H1 (cell line): ENCODE measurements at regions not wholly inside any gene's neighbourhood (a gene's known extent, or its start where the extent isn't known, plus 50 kb on each side); places are given as distances from the start of the nearest gene placed in this dataset.
A peak's percentile ranks its signal among the peaks of the same experiment; 100 is the strongest.

ENCODE experiments used
- CTCF ChIA-PET: fragments of 300-600 bp; sonication (Branson Sonifier 250); formaldehyde crosslinking; loops from one replicate; lab custom pipeline; 2021; ENCODE audit not compliant: partially characterized antibody; lab: Charles Lee
- POLR2A ChIA-PET: fragments of 300-600 bp; sonication (Branson Sonifier 250); formaldehyde crosslinking; loops from one replicate; lab custom pipeline; 2021; ENCODE audit warnings: inconsistent platforms; ENCODE audit not compliant: partially characterized antibody; lab: Charles Lee
- DNase-seq, 2 experiments: peaks; one replicate each; pipeline versions ENCODE4 v3.0.0 to v3.0.0-alpha.2; 2010 to 2022; ENCODE audit warnings: low spot score in 2 of 2, low read depth in 1 of 2, mixed read lengths in 1 of 2
- FAIRE-seq: peaks from 2 replicates; lab custom pipeline; 2011; peaks lifted over from hg19 to GRCh38; lab: Jason Lieb, UNC
- H2AFZ ChIP-seq: 2 replicates; pipeline ENCODE4 v1.8.1; 2012; ENCODE audit warnings: low read length, inconsistent platforms
- H2AK5ac ChIP-seq: 2 replicates; pipeline ENCODE4 v1.6.1; 2013; ENCODE audit warnings: low read depth, low read length
- H2BK120ac ChIP-seq: replicated peaks from 2 replicates; pipeline ENCODE3; 2013; ENCODE audit warnings: low read depth, low read length, inconsistent platforms
- H2BK12ac ChIP-seq: 2 replicates; pipeline ENCODE4 v1.6.1; 2013; ENCODE audit warnings: low read depth, low read length
- H2BK15ac ChIP-seq: 2 replicates; pipeline ENCODE4 v1.6.1; 2013; ENCODE audit warnings: low read length
- H2BK20ac ChIP-seq: 2 replicates; pipeline ENCODE4 v1.6.1; 2013; ENCODE audit warnings: low read length
- H2BK5ac ChIP-seq: 2 replicates; pipeline ENCODE4 v1.6.1; 2013; ENCODE audit warnings: low read depth, low read length
- H3K14ac ChIP-seq: 2 replicates; pipeline ENCODE4 v1.6.1; 2013; ENCODE audit warnings: inconsistent platforms; ENCODE audit not compliant: insufficient read length
- H3K18ac ChIP-seq: 2 replicates; pipeline ENCODE4 v1.6.1; 2013; ENCODE audit warnings: low read length; ENCODE audit errors: extremely low read depth
- H3K23ac ChIP-seq: 2 replicates; pipeline ENCODE4 v1.6.1; 2013; ENCODE audit warnings: inconsistent platforms; ENCODE audit not compliant: insufficient read length
- H3K23me2 ChIP-seq: 2 replicates; pipeline ENCODE4 v1.6.1; 2013; ENCODE audit warnings: low read depth, low read length
- H3K27ac ChIP-seq: 2 replicates; pipeline ENCODE4 v1.6.1; 2011; ENCODE audit warnings: low read depth, low read length, inconsistent platforms
- H3K27me3 ChIP-seq, 4 experiments: replicated peaks in 1 of 4; 1 replicate in 1 of 4; 2 replicates in 3 of 4; pipeline versions ENCODE4 v1.6.1 to v1.8.1; 2011 to 2013; ENCODE audit warnings: low read length in 3 of 4, mild to moderate bottlenecking in 3 of 4, inconsistent platforms in 2 of 4, mixed read lengths in 2 of 4, moderate library complexity in 1 of 4; ENCODE audit not compliant: control insufficient read depth in 3 of 4, insufficient read depth in 3 of 4; ENCODE audit errors: extremely low read depth in 1 of 4
- H3K36me3 ChIP-seq, 4 experiments: 2 replicates each; pipeline versions ENCODE4 v1.6.1 to v1.8.1; 2011 to 2013; ENCODE audit warnings: mild to moderate bottlenecking in 4 of 4, low read length in 3 of 4, moderate library complexity in 2 of 4, control low read depth in 1 of 4, inconsistent platforms in 1 of 4; ENCODE audit not compliant: insufficient read depth in 4 of 4, control insufficient read depth in 2 of 4
- H3K4ac ChIP-seq: replicated peaks from 2 replicates; pipeline ENCODE3; 2013; ENCODE audit warnings: low read length, low read depth, mixed read lengths, inconsistent platforms; ENCODE audit not compliant: insufficient read length
- H3K4me1 ChIP-seq, 4 experiments: replicated peaks in 1 of 4; 1 replicate in 1 of 4; 2 replicates in 3 of 4; pipeline versions ENCODE4 v1.6.1 to v1.8.1; 2011 to 2013; ENCODE audit warnings: low read length in 3 of 4, inconsistent platforms in 2 of 4, mixed read lengths in 1 of 4; ENCODE audit not compliant: insufficient read depth in 4 of 4, control insufficient read depth in 3 of 4
- H3K4me2 ChIP-seq, 2 experiments: 2 replicates each; pipeline versions ENCODE4 v1.6.1 to v1.8.1; 2011 to 2013; ENCODE audit warnings: low read depth in 2 of 2, low read length in 2 of 2, control low read depth in 1 of 2, inconsistent platforms in 1 of 2, mild to moderate bottlenecking in 1 of 2; ENCODE audit not compliant: insufficient read depth in 1 of 2
- H3K4me3 ChIP-seq, 4 experiments: fragments of 200-600, 300-600 bp in 1 of 4; sonication (generic), shearing (Covaris generic), sonication (Bioruptor Twin) in 1 of 4; 2 replicates each; pipeline versions ENCODE4 v1.5.1 to v1.8.1; 2011 to 2016; ENCODE audit warnings: low read length in 4 of 4, low read depth in 3 of 4, control low read depth in 2 of 4, inconsistent platforms in 2 of 4, mild to moderate bottlenecking in 2 of 4, mixed read lengths in 1 of 4, moderate library complexity in 1 of 4; ENCODE audit not compliant: insufficient read depth in 2 of 4; ENCODE audit errors: extremely low read depth in 1 of 4
- H3K56ac ChIP-seq: replicated peaks from 2 replicates; pipeline ENCODE3; 2013; ENCODE audit warnings: low read depth, mild to moderate bottlenecking, mixed read lengths, low read length, inconsistent platforms; ENCODE audit not compliant: insufficient read length
- H3K79me1 ChIP-seq: 2 replicates; pipeline ENCODE4 v1.6.1; 2013; ENCODE audit warnings: low read depth, low read length, control low read depth
- H3K79me2 ChIP-seq, 2 experiments: 2 replicates each; pipeline versions ENCODE4 v1.6.1 to v1.8.1; 2012 to 2013; ENCODE audit warnings: low read length in 2 of 2, mild to moderate bottlenecking in 2 of 2, inconsistent platforms in 1 of 2; ENCODE audit not compliant: insufficient read depth in 2 of 2, control insufficient read depth in 1 of 2
- H3K9ac ChIP-seq, 4 experiments: replicated peaks in 1 of 4; 1 replicate in 1 of 4; 2 replicates in 3 of 4; pipeline versions ENCODE4 v1.6.1 to v1.8.1; 2011 to 2013; ENCODE audit warnings: low read depth in 3 of 4, low read length in 3 of 4, control low read depth in 2 of 4, mild to moderate bottlenecking in 2 of 4, moderate library complexity in 2 of 4, inconsistent platforms in 1 of 4; ENCODE audit errors: extremely low read depth in 1 of 4
- H3K9me3 ChIP-seq, 2 experiments: 2 replicates each; pipeline versions ENCODE4 v1.6.1 to v1.8.1; 2012 to 2013; ENCODE audit warnings: mild to moderate bottlenecking in 2 of 2, moderate library complexity in 2 of 2, control low read depth in 1 of 2, inconsistent platforms in 1 of 2, low read depth in 1 of 2, low read length in 1 of 2, mixed read lengths in 1 of 2; ENCODE audit not compliant: insufficient read depth in 2 of 2
- H4K20me1 ChIP-seq, 2 experiments: replicated peaks in 1 of 2; 2 replicates each; pipeline versions ENCODE3 to v1.8.1; 2011 to 2013; ENCODE audit warnings: inconsistent platforms in 2 of 2, low read length in 2 of 2, mild to moderate bottlenecking in 1 of 2; ENCODE audit not compliant: insufficient read depth in 2 of 2, control insufficient read depth in 1 of 2
- H4K5ac ChIP-seq: 2 replicates; pipeline ENCODE4 v1.6.1; 2013; ENCODE audit warnings: low read length, low read depth, mixed read lengths, inconsistent platforms; ENCODE audit not compliant: insufficient read length
- H4K8ac ChIP-seq: 2 replicates; pipeline ENCODE4 v1.8.0; 2013; ENCODE audit warnings: mild to moderate bottlenecking, moderate library complexity, low read length, inconsistent platforms; ENCODE audit not compliant: insufficient read depth; ENCODE audit errors: extremely low read depth
- H4K91ac ChIP-seq: replicated peaks from 2 replicates; pipeline ENCODE3; 2013; ENCODE audit warnings: low read length, mixed read lengths, inconsistent platforms; ENCODE audit not compliant: insufficient read length
- CTCF ChIP-seq, 3 experiments: IDR thresholded peaks; 1 replicate in 2 of 3; 2 replicates in 1 of 3; pipeline versions ENCODE4 v1.5.1 to v1.6.1; 2011; ENCODE audit warnings: low read length in 3 of 3, mild to moderate bottlenecking in 3 of 3, inconsistent platforms in 2 of 3, low read depth in 1 of 3, moderate library complexity in 1 of 3; ENCODE audit not compliant: insufficient read depth in 1 of 3; ENCODE audit errors: control extremely low read depth in 1 of 3
- RAD21 ChIP-seq, 2 experiments: IDR thresholded peaks in 1 of 2; conservative IDR thresholded peaks in 1 of 2; 2 replicates each; pipeline ENCODE4 v1.6.1; 2011; ENCODE audit warnings: low read depth in 2 of 2, low read length in 2 of 2, improper control_type of control experiment in 1 of 2, inconsistent platforms in 1 of 2, mild to moderate bottlenecking in 1 of 2, moderate library complexity in 1 of 2
- SP4 ChIP-seq: IDR thresholded peaks from 2 replicates; pipeline ENCODE4 v1.6.1; 2012; ENCODE audit warnings: low read length, inconsistent platforms
- TAF7 ChIP-seq: optimal IDR thresholded peaks from 2 replicates; pipeline ENCODE3; 2011; ENCODE audit warnings: low read depth, mild to moderate bottlenecking, inconsistent platforms, low read length, moderate library complexity, borderline replicate concordance
- WGBS, 2 experiments: shearing (Covaris generic) in 1 of 2; methylation state at CpG; one replicate each; pipeline versions ENCODE4 v1.1.6 to v1.1.7; 2013 to 2015; ENCODE audit warnings: low lambda C conversion rate in 2 of 2, mixed read lengths in 2 of 2, inconsistent platforms in 1 of 2, low coverage in 1 of 2, missing lambda C conversion rate in 1 of 2; ENCODE audit not compliant: insufficient replicate concordance in 2 of 2, insufficient coverage in 1 of 2, insufficient read length in 1 of 2; ENCODE audit errors: extremely low coverage in 1 of 2, missing lambda C conversion rate in 1 of 2; 5-methylcytosine and 5-hydroxymethylcytosine counted together
- TF ChIP-seq, protein P1 (sequence below): IDR thresholded peaks from 2 replicates; pipeline ENCODE4 v1.6.1; 2011; ENCODE audit warnings: low read length, improper control_type of control experiment

- Histone ChIP-seq H3K4me3 (no peak overlapping the region), H3K4me1 (no peaks in the 10 kb centered on the region), H3K27ac (no peak overlapping the region), H3K9me3 (no peaks in the 10 kb centered on the region; a peak in 1 of 4 replicates), H3K36me3 (peaks cover 0 to 15% (median 0%) of the 10 kb centered on the region in 4 experiments; a peak in 2 of 8 replicates), H3K14ac (no peak overlapping the region), H2AK5ac (no peak overlapping the region), H3K79me1 (no peaks in the 10 kb centered on the region), H3K4me2 (no peak overlapping the region), H4K20me1 (no peaks in the 10 kb centered on the region), H3K4ac (no peak overlapping the region), H2BK15ac (no peak overlapping the region), H3K79me2 (no peaks in the 10 kb centered on the region), H3K56ac (no peak overlapping the region), H2BK120ac (no peak overlapping the region), H3K23ac (no peak overlapping the region), H3K18ac (no peak overlapping the region), H3K23me2 (no peaks in the 10 kb centered on the region), H4K8ac (no peak overlapping the region), H2BK20ac (no peak overlapping the region), H4K5ac (no peak overlapping the region), H3K27me3 (no peaks in the 10 kb centered on the region), H2BK5ac (no peak overlapping the region), H2AFZ (0 out of 2 replicates have a peak overlapping the region, but pooled peaks have one; percentile 10), H2BK12ac (no peak overlapping the region), H3K9ac (0 out of 7 replicates have a peak overlapping the region, but pooled peaks of 1 of the 4 experiments have one; percentile 18), H4K91ac (no peak overlapping the region)
- FAIRE-seq (no peak), DNase-seq (no peak)
- POLR2A ChIA-PET = no interaction called here
- TF ChIP-seq, protein P1, sequence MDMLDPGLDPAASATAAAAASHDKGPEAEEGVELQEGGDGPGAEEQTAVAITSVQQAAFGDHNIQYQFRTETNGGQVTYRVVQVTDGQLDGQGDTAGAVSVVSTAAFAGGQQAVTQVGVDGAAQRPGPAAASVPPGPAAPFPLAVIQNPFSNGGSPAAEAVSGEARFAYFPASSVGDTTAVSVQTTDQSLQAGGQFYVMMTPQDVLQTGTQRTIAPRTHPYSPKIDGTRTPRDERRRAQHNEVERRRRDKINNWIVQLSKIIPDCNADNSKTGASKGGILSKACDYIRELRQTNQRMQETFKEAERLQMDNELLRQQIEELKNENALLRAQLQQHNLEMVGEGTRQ = no peak
- TF ChIP-seq TAF7 (no peak), RAD21 (IDR thresholded peaks at IDR 0.05 in 1 of 2, conservative IDR thresholded peaks at IDR 0.05 in 1 of 2; ENCODE audit: low read depth in 2 of 2, low read length in 2 of 2) (peak; percentile 81 to 86), SP4 (no peak), CTCF (IDR thresholded peaks at IDR 0.05; ENCODE audit: control extremely low read depth in 1 of 3, insufficient read depth in 1 of 3, low read depth in 1 of 3, low read length in 3 of 3) (peak; percentile 41 to 56 (median 45))
- 70% methylated on average over 3 of the region's 3 CpGs; no CpG with 5 or more reads in 1 of the 2 experiments for WGBS, 2 experiments
- CTCF ChIA-PET = interaction anchor here (0.6 to 2.4 kb wide), 14 partner anchors 11 to 661 kb away, joined by 3 to 10 read pairs (median 3); no protein-coding TSS in a partner anchor
These were observed 299.3 kb downstream of the RASEF start for GRCh38 chr9:82763656-82764055.
